H1 (cell line): ENCODE measurements at regions not wholly inside any gene's neighbourhood (a gene's known extent, or its start where the extent isn't known, plus 50 kb on each side); places are given as distances from the start of the nearest gene placed in this dataset.

Experiments used
- CTCF ChIA-PET: fragments of 300-600 bp; sonication (Branson Sonifier 250); formaldehyde crosslinking; loops from one replicate; lab custom pipeline; 2021; ENCODE audit not compliant: partially characterized antibody; lab: Charles Lee
- POLR2A ChIA-PET: fragments of 300-600 bp; sonication (Branson Sonifier 250); formaldehyde crosslinking; loops from one replicate; lab custom pipeline; 2021; ENCODE audit warnings: inconsistent platforms; ENCODE audit not compliant: partially characterized antibody; lab: Charles Lee
- DNase-seq, 2 experiments: peaks; one replicate each; pipeline versions ENCODE4 v3.0.0 to v3.0.0-alpha.2; 2010 to 2022; ENCODE audit warnings: low spot score in 2 of 2, low read depth in 1 of 2, mixed read lengths in 1 of 2
- FAIRE-seq: peaks from 2 replicates; lab custom pipeline; 2011; peaks lifted over from hg19 to GRCh38; lab: Jason Lieb, UNC
- H2AFZ ChIP-seq: 2 replicates; pipeline ENCODE4 v1.8.1; 2012; ENCODE audit warnings: low read length, inconsistent platforms
- H2AK5ac ChIP-seq: 2 replicates; pipeline ENCODE4 v1.6.1; 2013; ENCODE audit warnings: low read depth, low read length
- H2BK120ac ChIP-seq: replicated peaks from 2 replicates; pipeline ENCODE3; 2013; ENCODE audit warnings: low read depth, low read length, inconsistent platforms
- H2BK12ac ChIP-seq: 2 replicates; pipeline ENCODE4 v1.6.1; 2013; ENCODE audit warnings: low read depth, low read length
- H2BK15ac ChIP-seq: 2 replicates; pipeline ENCODE4 v1.6.1; 2013; ENCODE audit warnings: low read length
- H2BK20ac ChIP-seq: 2 replicates; pipeline ENCODE4 v1.6.1; 2013; ENCODE audit warnings: low read length
- H2BK5ac ChIP-seq: 2 replicates; pipeline ENCODE4 v1.6.1; 2013; ENCODE audit warnings: low read depth, low read length
- H3K14ac ChIP-seq: 2 replicates; pipeline ENCODE4 v1.6.1; 2013; ENCODE audit warnings: inconsistent platforms; ENCODE audit not compliant: insufficient read length
- H3K18ac ChIP-seq: 2 replicates; pipeline ENCODE4 v1.6.1; 2013; ENCODE audit warnings: low read length; ENCODE audit errors: extremely low read depth
- H3K23ac ChIP-seq: 2 replicates; pipeline ENCODE4 v1.6.1; 2013; ENCODE audit warnings: inconsistent platforms; ENCODE audit not compliant: insufficient read length
- H3K23me2 ChIP-seq: 2 replicates; pipeline ENCODE4 v1.6.1; 2013; ENCODE audit warnings: low read depth, low read length
- H3K27ac ChIP-seq: 2 replicates; pipeline ENCODE4 v1.6.1; 2011; ENCODE audit warnings: low read depth, low read length, inconsistent platforms
- H3K27me3 ChIP-seq, 4 experiments: replicated peaks in 1 of 4; 1 replicate in 1 of 4; 2 replicates in 3 of 4; pipeline versions ENCODE4 v1.6.1 to v1.8.1; 2011 to 2013; ENCODE audit warnings: low read length in 3 of 4, mild to moderate bottlenecking in 3 of 4, inconsistent platforms in 2 of 4, mixed read lengths in 2 of 4, moderate library complexity in 1 of 4; ENCODE audit not compliant: control insufficient read depth in 3 of 4, insufficient read depth in 3 of 4; ENCODE audit errors: extremely low read depth in 1 of 4
- H3K36me3 ChIP-seq, 4 experiments: 2 replicates each; pipeline versions ENCODE4 v1.6.1 to v1.8.1; 2011 to 2013; ENCODE audit warnings: mild to moderate bottlenecking in 4 of 4, low read length in 3 of 4, moderate library complexity in 2 of 4, control low read depth in 1 of 4, inconsistent platforms in 1 of 4; ENCODE audit not compliant: insufficient read depth in 4 of 4, control insufficient read depth in 2 of 4
- H3K4ac ChIP-seq: replicated peaks from 2 replicates; pipeline ENCODE3; 2013; ENCODE audit warnings: low read length, low read depth, mixed read lengths, inconsistent platforms; ENCODE audit not compliant: insufficient read length
- H3K4me1 ChIP-seq, 4 experiments: replicated peaks in 1 of 4; 1 replicate in 1 of 4; 2 replicates in 3 of 4; pipeline versions ENCODE4 v1.6.1 to v1.8.1; 2011 to 2013; ENCODE audit warnings: low read length in 3 of 4, inconsistent platforms in 2 of 4, mixed read lengths in 1 of 4; ENCODE audit not compliant: insufficient read depth in 4 of 4, control insufficient read depth in 3 of 4
- H3K4me2 ChIP-seq, 2 experiments: 2 replicates each; pipeline versions ENCODE4 v1.6.1 to v1.8.1; 2011 to 2013; ENCODE audit warnings: low read depth in 2 of 2, low read length in 2 of 2, control low read depth in 1 of 2, inconsistent platforms in 1 of 2, mild to moderate bottlenecking in 1 of 2; ENCODE audit not compliant: insufficient read depth in 1 of 2
- H3K4me3 ChIP-seq, 4 experiments: fragments of 200-600, 300-600 bp in 1 of 4; sonication (generic), shearing (Covaris generic), sonication (Bioruptor Twin) in 1 of 4; 2 replicates each; pipeline versions ENCODE4 v1.5.1 to v1.8.1; 2011 to 2016; ENCODE audit warnings: low read length in 4 of 4, low read depth in 3 of 4, control low read depth in 2 of 4, inconsistent platforms in 2 of 4, mild to moderate bottlenecking in 2 of 4, mixed read lengths in 1 of 4, moderate library complexity in 1 of 4; ENCODE audit not compliant: insufficient read depth in 2 of 4; ENCODE audit errors: extremely low read depth in 1 of 4
- H3K56ac ChIP-seq: replicated peaks from 2 replicates; pipeline ENCODE3; 2013; ENCODE audit warnings: low read depth, mild to moderate bottlenecking, mixed read lengths, low read length, inconsistent platforms; ENCODE audit not compliant: insufficient read length
- H3K79me1 ChIP-seq: 2 replicates; pipeline ENCODE4 v1.6.1; 2013; ENCODE audit warnings: low read depth, low read length, control low read depth
- H3K79me2 ChIP-seq, 2 experiments: 2 replicates each; pipeline versions ENCODE4 v1.6.1 to v1.8.1; 2012 to 2013; ENCODE audit warnings: low read length in 2 of 2, mild to moderate bottlenecking in 2 of 2, inconsistent platforms in 1 of 2; ENCODE audit not compliant: insufficient read depth in 2 of 2, control insufficient read depth in 1 of 2
- H3K9ac ChIP-seq, 4 experiments: replicated peaks in 1 of 4; 1 replicate in 1 of 4; 2 replicates in 3 of 4; pipeline versions ENCODE4 v1.6.1 to v1.8.1; 2011 to 2013; ENCODE audit warnings: low read depth in 3 of 4, low read length in 3 of 4, control low read depth in 2 of 4, mild to moderate bottlenecking in 2 of 4, moderate library complexity in 2 of 4, inconsistent platforms in 1 of 4; ENCODE audit errors: extremely low read depth in 1 of 4
- H3K9me3 ChIP-seq, 2 experiments: 2 replicates each; pipeline versions ENCODE4 v1.6.1 to v1.8.1; 2012 to 2013; ENCODE audit warnings: mild to moderate bottlenecking in 2 of 2, moderate library complexity in 2 of 2, control low read depth in 1 of 2, inconsistent platforms in 1 of 2, low read depth in 1 of 2, low read length in 1 of 2, mixed read lengths in 1 of 2; ENCODE audit not compliant: insufficient read depth in 2 of 2
- H4K20me1 ChIP-seq, 2 experiments: replicated peaks in 1 of 2; 2 replicates each; pipeline versions ENCODE3 to v1.8.1; 2011 to 2013; ENCODE audit warnings: inconsistent platforms in 2 of 2, low read length in 2 of 2, mild to moderate bottlenecking in 1 of 2; ENCODE audit not compliant: insufficient read depth in 2 of 2, control insufficient read depth in 1 of 2
- H4K5ac ChIP-seq: 2 replicates; pipeline ENCODE4 v1.6.1; 2013; ENCODE audit warnings: low read length, low read depth, mixed read lengths, inconsistent platforms; ENCODE audit not compliant: insufficient read length
- H4K8ac ChIP-seq: 2 replicates; pipeline ENCODE4 v1.8.0; 2013; ENCODE audit warnings: mild to moderate bottlenecking, moderate library complexity, low read length, inconsistent platforms; ENCODE audit not compliant: insufficient read depth; ENCODE audit errors: extremely low read depth
- H4K91ac ChIP-seq: replicated peaks from 2 replicates; pipeline ENCODE3; 2013; ENCODE audit warnings: low read length, mixed read lengths, inconsistent platforms; ENCODE audit not compliant: insufficient read length
- CHD2 ChIP-seq: IDR thresholded peaks from 2 replicates; pipeline ENCODE4 v1.6.1; 2012; ENCODE audit warnings: low read length, improper control_type of control experiment
- CTCF ChIP-seq, 3 experiments: IDR thresholded peaks; 1 replicate in 2 of 3; 2 replicates in 1 of 3; pipeline versions ENCODE4 v1.5.1 to v1.6.1; 2011; ENCODE audit warnings: low read length in 3 of 3, mild to moderate bottlenecking in 3 of 3, inconsistent platforms in 2 of 3, low read depth in 1 of 3, moderate library complexity in 1 of 3; ENCODE audit not compliant: insufficient read depth in 1 of 3; ENCODE audit errors: control extremely low read depth in 1 of 3
- GABPA ChIP-seq: IDR thresholded peaks from 2 replicates; pipeline ENCODE4 v1.6.1; 2011; ENCODE audit warnings: mild to moderate bottlenecking, low read length, moderate library complexity, borderline replicate concordance; ENCODE audit not compliant: insufficient read depth
- HDAC2 ChIP-seq, 2 experiments: fragments of 300-600 bp in 1 of 2; sonication (generic) in 1 of 2; IDR thresholded peaks; 2 replicates each; pipeline ENCODE4 v1.6.1; 2011 to 2012; ENCODE audit warnings: low read depth in 2 of 2, low read length in 2 of 2, mild to moderate bottlenecking in 2 of 2, moderate library complexity in 2 of 2, borderline replicate concordance in 1 of 2, inconsistent platforms in 1 of 2
- POLR2A ChIP-seq, 2 experiments: IDR thresholded peaks; 1 replicate in 1 of 2; 2 replicates in 1 of 2; pipeline ENCODE4 v1.6.1; 2011; ENCODE audit warnings: low read depth in 2 of 2, low read length in 2 of 2, mild to moderate bottlenecking in 2 of 2; ENCODE audit errors: control extremely low read depth in 1 of 2
- SP1 ChIP-seq: IDR thresholded peaks from 2 replicates; pipeline ENCODE4 v1.6.1; 2011; ENCODE audit warnings: low read depth, low read length
- SP2 ChIP-seq: IDR thresholded peaks from 2 replicates; pipeline ENCODE4 v1.6.1; 2012; ENCODE audit warnings: mild to moderate bottlenecking, low read length, inconsistent platforms
- TAF1 ChIP-seq: IDR thresholded peaks from 2 replicates; pipeline ENCODE4 v1.6.1; 2011; ENCODE audit warnings: mild to moderate bottlenecking, low read depth, low read length
- TCF12 ChIP-seq: IDR thresholded peaks from 2 replicates; pipeline ENCODE4 v1.6.1; 2011; ENCODE audit warnings: low read depth, mild to moderate bottlenecking, low read length
- TEAD4 ChIP-seq: IDR thresholded peaks from 2 replicates; pipeline ENCODE4 v1.6.1; 2012; ENCODE audit warnings: low read depth, low read length, inconsistent platforms, mixed read lengths
- WGBS, 2 experiments: shearing (Covaris generic) in 1 of 2; methylation state at CpG; one replicate each; pipeline versions ENCODE4 v1.1.6 to v1.1.7; 2013 to 2015; ENCODE audit warnings: low lambda C conversion rate in 2 of 2, mixed read lengths in 2 of 2, inconsistent platforms in 1 of 2, low coverage in 1 of 2, missing lambda C conversion rate in 1 of 2; ENCODE audit not compliant: insufficient replicate concordance in 2 of 2, insufficient coverage in 1 of 2, insufficient read length in 1 of 2; ENCODE audit errors: extremely low coverage in 1 of 2, missing lambda C conversion rate in 1 of 2; 5-methylcytosine and 5-hydroxymethylcytosine counted together
- TF ChIP-seq, protein P1 (sequence below): IDR thresholded peaks from 2 replicates; pipeline ENCODE4 v1.6.1; 2011; ENCODE audit warnings: low read depth, mild to moderate bottlenecking, low read length; ENCODE audit not compliant: insufficient read depth

DNA sequence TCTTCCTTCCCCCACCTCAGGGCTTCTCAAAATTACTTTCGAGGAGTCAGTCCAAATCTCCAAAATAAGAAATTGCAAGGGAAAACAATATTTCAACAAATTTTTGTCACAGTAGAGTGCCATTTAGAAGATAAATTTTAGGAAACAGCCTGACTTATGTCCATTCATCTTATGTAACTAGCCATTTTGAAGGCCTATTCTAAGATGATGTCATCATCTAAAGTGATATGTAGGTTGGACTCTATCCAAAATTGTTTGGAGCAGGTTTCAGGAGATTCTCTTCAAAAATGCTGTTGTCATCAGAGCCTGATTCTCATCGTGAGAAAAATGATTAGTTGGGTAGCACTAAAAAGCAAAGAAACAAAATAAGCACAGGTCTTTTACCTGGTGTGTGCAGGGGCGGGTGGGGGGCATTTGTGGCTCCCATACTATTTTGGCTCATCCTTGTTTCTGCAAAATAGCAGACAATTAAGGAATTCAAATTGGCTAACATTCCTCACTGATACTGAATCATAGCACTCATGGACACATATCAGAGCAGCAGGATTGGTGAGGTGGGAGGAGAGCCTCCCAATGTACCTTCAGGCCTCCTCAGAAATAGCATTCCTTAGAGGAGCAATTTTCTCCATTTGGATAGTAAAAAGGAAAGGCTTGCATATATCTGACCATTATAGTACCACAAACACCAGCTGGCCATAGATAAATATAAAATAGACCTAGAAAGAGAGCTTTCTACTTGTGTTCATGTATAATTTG is 360.9 kb upstream of the NAV3 start:
- Histone ChIP-seq H3K36me3 (no peaks in the 10 kb centered on the region), H3K9me3 (no peaks in the 10 kb centered on the region), H2BK120ac (no peak overlapping the region), H3K56ac (no peak overlapping the region), H3K23me2 (no peaks in the 10 kb centered on the region), H3K14ac (no peak overlapping the region), H3K9ac (no peak overlapping the region), H3K4ac (no peak overlapping the region), H3K4me3 (no peak overlapping the region), H2BK20ac (no peak overlapping the region), H2AK5ac (no peak overlapping the region), H2BK15ac (no peak overlapping the region), H4K91ac (no peak overlapping the region), H4K8ac (no peak overlapping the region), H3K79me2 (no peaks in the 10 kb centered on the region), H4K5ac (no peak overlapping the region), H4K20me1 (no peaks in the 10 kb centered on the region), H2AFZ (no peak overlapping the region), H3K4me2 (no peak overlapping the region), H3K27ac (no peak overlapping the region), H3K23ac (no peak overlapping the region), H2BK12ac (no peak overlapping the region), H2BK5ac (no peak overlapping the region), H3K79me1 (no peaks in the 10 kb centered on the region), H3K27me3 (no peaks in the 10 kb centered on the region), H3K4me1 (0 out of 7 replicates have a peak, but pooled peaks cover 0 to 2% (median 0%) of the 10 kb centered on the region in 4 experiments), H3K18ac (no peak overlapping the region)
- FAIRE-seq (no peak), DNase-seq (no peak)
- ChIA-PET CTCF (no interaction called here), POLR2A (no interaction called here)
- 95% methylated on average over 3 of the region's 3 CpGs; no CpG with 5 or more reads in 1 of the 2 experiments for WGBS, 2 experiments
- TF ChIP-seq SP1 = no peak
- no peak for TF ChIP-seq SP2
- TF ChIP-seq TCF12 = no peak
- TF ChIP-seq GABPA = no peak
- no peak for TF ChIP-seq TEAD4
- no peak for TF ChIP-seq CHD2
- TF ChIP-seq CTCF (IDR thresholded peaks at IDR 0.05; ENCODE audit: control extremely low read depth in 1 of 3, insufficient read depth in 1 of 3, low read depth in 1 of 3, low read length in 3 of 3) = no peak
- no peak for TF ChIP-seq POLR2A (IDR thresholded peaks at IDR 0.05; ENCODE audit: control extremely low read depth in 1 of 2, low read depth in 2 of 2, low read length in 2 of 2)
- TF ChIP-seq HDAC2 (IDR thresholded peaks at IDR 0.05; ENCODE audit: borderline replicate concordance in 1 of 2, low read depth in 2 of 2, low read length in 2 of 2) = no peak
- no peak for TF ChIP-seq TAF1
- TF ChIP-seq, protein P1, sequence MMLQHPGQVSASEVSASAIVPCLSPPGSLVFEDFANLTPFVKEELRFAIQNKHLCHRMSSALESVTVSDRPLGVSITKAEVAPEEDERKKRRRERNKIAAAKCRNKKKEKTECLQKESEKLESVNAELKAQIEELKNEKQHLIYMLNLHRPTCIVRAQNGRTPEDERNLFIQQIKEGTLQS = no peak
